ENCODE measurements at regions not wholly inside any gene's neighbourhood (a gene's known extent, or its start where the extent isn't known, plus 50 kb on each side); places are given as distances from the start of the nearest gene placed in this dataset.
A peak's percentile ranks its signal among the peaks of the same experiment; 100 is the strongest.

- DNase-seq = no peak
Observed at GRCh38 chr10:83357627-83358026, 781.7 kb upstream of the GHITM start.

- DNase-seq = no peak
Observed at GRCh38 chr10:83367036-83367435, 772.3 kb upstream of the GHITM start.

- DNase-seq = no peak
Observed at GRCh38 chr10:83371696-83372490, 767.4 kb upstream of the GHITM start.

GRCh38 chr10:83372646-83373045 lies 766.7 kb upstream of the GHITM start:
- DNase-seq = no peak

GRCh38 chr10:83373671-83374070 lies 765.6 kb upstream of the GHITM start:
- peak in 1 of 2 donors; percentile 10 for DNase-seq

- no peak for DNase-seq
Observed at GRCh38 chr10:83374741-83375140, 764.6 kb upstream of the GHITM start.

- no peak for DNase-seq
Observed at GRCh38 chr10:83375274-83375673, 764.0 kb upstream of the GHITM start.

GRCh38 chr10:83397806-83398205 lies 741.5 kb upstream of the GHITM start:
- no peak for DNase-seq

GRCh38 chr10:83410570-83410969 lies 728.7 kb upstream of the GHITM start:
- no peak for DNase-seq

- DNase-seq = no peak
Observed at GRCh38 chr10:83425306-83425705, 714.0 kb upstream of the GHITM start.

- DNase-seq = no peak
Observed at GRCh38 chr10:83427101-83427500, 712.2 kb upstream of the GHITM start.

- no peak for DNase-seq
Observed at GRCh38 chr10:83432261-83433045, 706.9 kb upstream of the GHITM start.

GRCh38 chr10:83433705-83434104 lies 705.6 kb upstream of the GHITM start:
- DNase-seq = no peak

- no peak for DNase-seq
Observed at GRCh38 chr10:83448013-83448412, 691.3 kb upstream of the GHITM start.

GRCh38 chr10:83458611-83459010 lies 680.7 kb upstream of the GHITM start:
- no peak for DNase-seq

- DNase-seq = no peak
Observed at GRCh38 chr10:83459124-83459523, 680.2 kb upstream of the GHITM start.

- DNase-seq = no peak
Observed at GRCh38 chr10:83469728-83470331, 669.5 kb upstream of the GHITM start.

GRCh38 chr10:83476211-83476610 lies 663.1 kb upstream of the GHITM start:
- DNase-seq = no peak

GRCh38 chr10:83489161-83489560 lies 650.1 kb upstream of the GHITM start:
- DNase-seq = no peak

GRCh38 chr10:83492004-83492403 lies 647.3 kb upstream of the GHITM start:
- DNase-seq = no peak

GRCh38 chr10:83512681-83513080 lies 626.6 kb upstream of the GHITM start:
- DNase-seq = no peak

- DNase-seq = no peak
Observed at GRCh38 chr10:83515001-83515400, 624.3 kb upstream of the GHITM start.

- no peak for DNase-seq
Observed at GRCh38 chr10:83516788-83517187, 622.5 kb upstream of the GHITM start.

Data from right lung (tissue), 2 donors.